ENCODE measurements at regions not wholly inside any gene's neighbourhood (a gene's known extent, or its start where the extent isn't known, plus 50 kb on each side); places are given as distances from the start of the nearest gene placed in this dataset.

DNA sequence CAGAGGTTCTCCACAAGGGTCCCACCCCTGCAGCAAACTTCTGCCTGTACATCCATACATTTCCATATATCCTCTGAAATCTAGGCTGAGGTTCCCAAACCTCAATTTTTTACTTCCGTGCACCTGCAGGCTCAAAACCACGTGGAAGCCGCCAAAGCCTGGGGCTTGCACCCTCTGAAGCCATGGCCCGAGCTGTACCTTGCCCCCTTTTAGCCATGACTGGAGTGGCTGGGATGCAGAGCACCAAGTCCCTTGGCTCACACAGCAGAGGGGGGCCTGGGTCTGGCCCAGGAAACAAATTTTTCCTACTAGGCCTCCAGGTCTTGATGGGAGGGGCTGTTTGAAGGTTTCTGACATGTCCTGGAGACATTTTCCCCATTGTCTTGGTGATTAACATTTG lies 84.4 kb downstream of the FSCB start:
- H3K4me1 Mint-ChIP-seq (ENCODE audit: low read depth, unreplicated experiment), result no peaks in the 10 kb centered on the region
- peaks cover 2% of the 10 kb centered on the region for H3K27me3 Mint-ChIP-seq (ENCODE audit: unreplicated experiment)
- TF ChIP-seq, protein P1, sequence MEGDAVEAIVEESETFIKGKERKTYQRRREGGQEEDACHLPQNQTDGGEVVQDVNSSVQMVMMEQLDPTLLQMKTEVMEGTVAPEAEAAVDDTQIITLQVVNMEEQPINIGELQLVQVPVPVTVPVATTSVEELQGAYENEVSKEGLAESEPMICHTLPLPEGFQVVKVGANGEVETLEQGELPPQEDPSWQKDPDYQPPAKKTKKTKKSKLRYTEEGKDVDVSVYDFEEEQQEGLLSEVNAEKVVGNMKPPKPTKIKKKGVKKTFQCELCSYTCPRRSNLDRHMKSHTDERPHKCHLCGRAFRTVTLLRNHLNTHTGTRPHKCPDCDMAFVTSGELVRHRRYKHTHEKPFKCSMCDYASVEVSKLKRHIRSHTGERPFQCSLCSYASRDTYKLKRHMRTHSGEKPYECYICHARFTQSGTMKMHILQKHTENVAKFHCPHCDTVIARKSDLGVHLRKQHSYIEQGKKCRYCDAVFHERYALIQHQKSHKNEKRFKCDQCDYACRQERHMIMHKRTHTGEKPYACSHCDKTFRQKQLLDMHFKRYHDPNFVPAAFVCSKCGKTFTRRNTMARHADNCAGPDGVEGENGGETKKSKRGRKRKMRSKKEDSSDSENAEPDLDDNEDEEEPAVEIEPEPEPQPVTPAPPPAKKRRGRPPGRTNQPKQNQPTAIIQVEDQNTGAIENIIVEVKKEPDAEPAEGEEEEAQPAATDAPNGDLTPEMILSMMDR (IDR thresholded peaks at IDR 0.05; ENCODE audit: partially characterized antibody, unreplicated experiment), result no peak
- H3K36me3 Mint-ChIP-seq (ENCODE audit: unreplicated experiment), result peaks cover 8% of the 10 kb centered on the region
- H3K4me3 Mint-ChIP-seq (ENCODE audit: unreplicated experiment), result no peak overlapping the region
- peaks cover 2% of the 10 kb centered on the region for H3K9me3 Mint-ChIP-seq (ENCODE audit: unreplicated experiment)
- no peak overlapping the region for H3K27ac Mint-ChIP-seq (ENCODE audit: unreplicated experiment)
- DNase-seq, result no peak

GRCh38 chr14:44420226-44420625 lies 86.9 kb downstream of the FSCB start:
- H3K9me3 Mint-ChIP-seq (ENCODE audit: unreplicated experiment), result peaks cover 6% of the 10 kb centered on the region

DNA sequence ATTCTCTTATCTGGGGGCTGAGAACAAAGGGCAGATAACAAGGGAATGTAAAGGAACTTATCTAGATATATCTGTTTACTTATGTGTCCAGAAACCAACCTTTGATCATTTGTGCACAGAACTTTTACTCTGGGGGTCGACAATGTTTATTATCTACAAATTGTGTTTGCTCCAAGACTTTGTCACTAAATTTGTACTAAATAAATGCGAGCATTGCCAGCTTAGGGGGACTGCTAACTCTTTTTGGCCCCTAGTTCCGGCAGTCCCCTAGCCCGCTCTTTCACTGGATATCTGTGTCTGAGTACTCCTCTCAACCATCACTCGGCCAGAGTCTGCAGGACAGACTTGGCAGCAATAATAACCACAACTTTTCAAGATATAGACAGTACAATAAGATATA lies 88.2 kb downstream of the FSCB start:
- no peak overlapping the region for H3K27ac Mint-ChIP-seq (ENCODE audit: unreplicated experiment)
- no peaks in the 10 kb centered on the region for H3K4me1 Mint-ChIP-seq (ENCODE audit: low read depth, unreplicated experiment)
- peaks cover 6% of the 10 kb centered on the region for H3K9me3 Mint-ChIP-seq (ENCODE audit: unreplicated experiment)
- no peak overlapping the region for H3K4me3 Mint-ChIP-seq (ENCODE audit: unreplicated experiment)
- H3K27me3 Mint-ChIP-seq (ENCODE audit: unreplicated experiment), result peaks cover 2% of the 10 kb centered on the region
- TF ChIP-seq, protein P1 (IDR thresholded peaks at IDR 0.05; ENCODE audit: partially characterized antibody, unreplicated experiment), result no peak
- H3K36me3 Mint-ChIP-seq (ENCODE audit: unreplicated experiment), result peaks cover 8% of the 10 kb centered on the region
- DNase-seq, result no peak

More at GRCh38 chr14:44420226-44420625, 86.9 kb downstream of the FSCB start:
- peaks cover 8% of the 10 kb centered on the region for H3K36me3 Mint-ChIP-seq (ENCODE audit: unreplicated experiment)
- H3K27me3 Mint-ChIP-seq (ENCODE audit: unreplicated experiment), result peaks cover 2% of the 10 kb centered on the region
- H3K27ac Mint-ChIP-seq (ENCODE audit: unreplicated experiment), result no peak overlapping the region
- H3K4me3 Mint-ChIP-seq (ENCODE audit: unreplicated experiment), result no peak overlapping the region
- TF ChIP-seq, protein P1 (IDR thresholded peaks at IDR 0.05; ENCODE audit: partially characterized antibody, unreplicated experiment), result no peak
- no peak for DNase-seq
- H3K4me1 Mint-ChIP-seq (ENCODE audit: low read depth, unreplicated experiment), result no peaks in the 10 kb centered on the region

DNA sequence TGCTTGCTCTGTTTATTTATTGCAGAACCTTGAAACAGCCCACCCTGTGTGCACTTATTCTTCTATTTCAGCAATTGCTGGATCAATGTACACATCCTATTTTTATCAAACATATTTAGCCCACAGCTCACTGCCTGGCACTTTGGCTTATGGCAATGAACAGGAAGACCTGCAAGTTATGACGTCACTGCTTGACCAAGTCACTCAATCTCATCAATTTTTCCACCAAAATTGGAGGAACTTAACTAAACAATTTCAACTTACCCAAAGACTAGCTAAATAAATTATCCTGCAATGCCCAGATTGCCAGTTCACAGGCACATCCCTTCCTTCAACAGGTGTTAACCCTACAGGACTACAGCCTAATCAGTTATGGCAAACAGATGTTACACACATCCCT lies 89.3 kb downstream of the FSCB start:
- Mint-ChIP-seq H3K9me3 (ENCODE audit: unreplicated experiment) (peaks cover 6% of the 10 kb centered on the region), H3K36me3 (ENCODE audit: unreplicated experiment) (peaks cover 8% of the 10 kb centered on the region), H3K4me3 (ENCODE audit: unreplicated experiment) (no peak overlapping the region), H3K4me1 (ENCODE audit: low read depth, unreplicated experiment) (no peaks in the 10 kb centered on the region), H3K27me3 (ENCODE audit: unreplicated experiment) (peaks cover 2% of the 10 kb centered on the region), H3K27ac (ENCODE audit: unreplicated experiment) (no peak overlapping the region)
- no peak for DNase-seq
- TF ChIP-seq, protein P1 (IDR thresholded peaks at IDR 0.05; ENCODE audit: partially characterized antibody, unreplicated experiment), result no peak

DNA sequence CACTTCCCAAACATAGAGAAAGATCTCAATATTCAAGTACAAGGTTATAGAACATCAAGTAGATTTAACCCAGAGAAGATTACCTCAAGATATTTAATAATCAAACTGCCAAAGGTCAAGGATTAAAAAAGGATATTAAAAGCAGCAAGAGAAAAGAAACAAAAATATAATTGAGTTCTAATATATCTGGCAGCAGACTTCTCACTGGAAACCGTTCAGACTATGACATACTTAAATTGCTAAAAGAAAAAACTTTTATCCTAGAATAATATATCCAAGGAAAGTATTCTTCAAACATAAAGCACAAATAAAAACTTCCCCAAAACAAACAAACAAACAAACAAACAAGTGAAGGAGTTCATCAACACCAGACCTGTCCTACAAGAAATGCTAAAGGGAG lies 92.4 kb downstream of the FSCB start:
- Mint-ChIP-seq H3K4me3 (ENCODE audit: unreplicated experiment) (no peak overlapping the region), H3K4me1 (ENCODE audit: low read depth, unreplicated experiment) (no peaks in the 10 kb centered on the region), H3K36me3 (ENCODE audit: unreplicated experiment) (peaks cover 8% of the 10 kb centered on the region)

More for the DNA sequence above, 92.4 kb downstream of the FSCB start:
- TF ChIP-seq, protein P1 (IDR thresholded peaks at IDR 0.05; ENCODE audit: partially characterized antibody, unreplicated experiment), result no peak
- Mint-ChIP-seq H3K27me3 (ENCODE audit: unreplicated experiment) (peaks cover 2% of the 10 kb centered on the region), H3K9me3 (ENCODE audit: unreplicated experiment) (peaks cover 6% of the 10 kb centered on the region), H3K27ac (ENCODE audit: unreplicated experiment) (no peak overlapping the region)
- no peak for DNase-seq
